ACC112 (cell line): ENCODE measurements at regions not wholly inside any gene's neighbourhood (a gene's known extent, or its start where the extent isn't known, plus 50 kb on each side); places are given as distances from the start of the nearest gene placed in this dataset.

Source experiments
- H2AFZ ChIP-seq: fragments of 200-600 bp; sonication (generic); one replicate; pipeline ENCODE4 v1.6.0; 2017; ENCODE audit warnings: antibody characterized with exemption, low read length; ENCODE audit not compliant: unreplicated experiment
- H3K27ac ChIP-seq: fragments of 200-600 bp; sonication (generic); 2 replicates; pipeline ENCODE4 v1.5.1; 2014; ENCODE audit warnings: low read depth, mild to moderate bottlenecking, antibody characterized with exemption, low read length, moderate library complexity
- H3K27me3 ChIP-seq: fragments of 200-600 bp; sonication (generic); 2 replicates; pipeline ENCODE4 v1.6.1; 2014; ENCODE audit warnings: mild to moderate bottlenecking, antibody characterized with exemption, low read length, moderate library complexity, mixed read lengths; ENCODE audit not compliant: insufficient read depth
- H3K36me3 ChIP-seq: fragments of 200-600 bp; sonication (generic); 2 replicates; pipeline ENCODE4 v1.6.1; 2016; ENCODE audit warnings: mild to moderate bottlenecking, antibody characterized with exemption, low read length, moderate library complexity, mixed read lengths; ENCODE audit not compliant: insufficient read depth
- H3K4me1 ChIP-seq: fragments of 200-600 bp; sonication (generic); one replicate; pipeline ENCODE4 v1.6.1; 2016; ENCODE audit warnings: low read length, mixed read lengths; ENCODE audit not compliant: insufficient read depth, unreplicated experiment, control insufficient read depth
- H3K4me3 ChIP-seq: fragments of 200-600 bp; sonication (generic); 2 replicates; pipeline ENCODE4 v1.5.1; 2014; ENCODE audit warnings: mild to moderate bottlenecking, low read depth, low read length
- H3K79me2 ChIP-seq: fragments of 200-600 bp; sonication (generic); one replicate; pipeline ENCODE4 v1.6.0; 2016; ENCODE audit warnings: low read length; ENCODE audit not compliant: control insufficient read depth, unreplicated experiment, insufficient read depth

DNA sequence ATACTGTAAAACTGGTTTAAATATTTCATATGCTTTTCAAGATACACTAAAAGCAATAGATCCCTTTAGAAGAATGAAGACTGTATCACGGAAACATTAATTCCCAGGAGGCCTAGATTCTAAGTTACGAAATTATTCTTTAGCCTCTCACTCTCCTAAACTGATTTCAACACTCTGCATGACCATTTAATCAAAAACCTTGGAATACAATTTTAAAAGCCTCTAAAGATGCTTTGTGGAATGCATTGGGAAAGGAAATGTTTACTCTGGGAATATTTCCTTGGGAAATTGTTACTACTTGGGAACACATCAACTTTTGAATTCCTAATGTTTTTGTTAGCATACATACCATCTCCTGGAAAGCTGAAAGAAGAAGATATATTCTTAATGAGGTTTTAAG, 255.7 kb upstream of the FAR2 start:
- H3K27me3 ChIP-seq, result no peaks in the 10 kb centered on the region
- no peak overlapping the region for H2AFZ ChIP-seq
- H3K4me3 ChIP-seq, result no peak overlapping the region
- H3K36me3 ChIP-seq, result no peaks in the 10 kb centered on the region
- H3K79me2 ChIP-seq, result no peaks in the 10 kb centered on the region
- no peaks in the 10 kb centered on the region for H3K4me1 ChIP-seq
- no peak overlapping the region for H3K27ac ChIP-seq

DNA sequence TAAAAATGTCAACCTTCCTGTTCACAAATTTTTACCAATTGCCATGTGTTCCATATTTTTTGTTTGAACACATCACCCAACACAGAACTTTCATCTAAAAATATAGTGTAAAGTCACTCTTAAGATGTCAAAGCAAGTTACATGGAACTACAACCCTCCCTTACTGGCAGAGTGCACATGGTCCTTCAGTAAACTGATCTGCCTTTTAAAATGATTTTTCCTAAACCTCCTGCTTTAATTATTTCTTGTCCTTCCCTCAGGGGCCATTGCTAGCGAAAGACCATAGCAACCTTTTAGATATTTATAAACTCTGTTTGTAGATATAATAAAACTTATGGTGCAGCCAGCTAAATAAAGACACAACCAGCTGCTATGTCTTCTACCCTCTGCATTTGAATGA, 255.2 kb upstream of the FAR2 start:
- H3K27ac ChIP-seq, result no peak overlapping the region
- H2AFZ ChIP-seq, result no peak overlapping the region
- H3K27me3 ChIP-seq, result no peaks in the 10 kb centered on the region
- no peaks in the 10 kb centered on the region for H3K36me3 ChIP-seq
- no peaks in the 10 kb centered on the region for H3K79me2 ChIP-seq
- H3K4me1 ChIP-seq, result no peaks in the 10 kb centered on the region
- no peak overlapping the region for H3K4me3 ChIP-seq

DNA sequence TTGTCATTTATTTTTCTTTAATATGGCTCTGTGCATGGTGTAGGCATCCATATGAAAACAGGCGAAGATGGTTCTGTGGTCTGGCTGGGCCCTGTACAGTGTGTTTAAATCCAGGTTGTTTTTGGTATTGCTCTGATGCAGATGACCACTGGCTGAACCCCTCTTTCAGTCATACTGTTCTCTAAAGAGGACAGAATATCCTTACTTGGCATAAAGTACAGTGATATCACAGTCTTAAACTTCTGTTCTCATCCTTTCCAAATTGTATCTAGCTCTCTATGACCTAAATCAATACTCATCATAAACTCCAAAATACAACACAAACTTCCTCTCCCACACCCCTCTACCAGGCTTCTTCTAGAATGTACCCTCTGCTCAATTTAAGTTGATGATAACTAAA, 252.7 kb upstream of the FAR2 start:
- Histone ChIP-seq H3K79me2 (no peaks in the 10 kb centered on the region), H3K27ac (no peak overlapping the region), H3K4me1 (no peaks in the 10 kb centered on the region), H3K27me3 (no peaks in the 10 kb centered on the region), H3K36me3 (no peaks in the 10 kb centered on the region), H2AFZ (no peak overlapping the region), H3K4me3 (no peak overlapping the region)

DNA sequence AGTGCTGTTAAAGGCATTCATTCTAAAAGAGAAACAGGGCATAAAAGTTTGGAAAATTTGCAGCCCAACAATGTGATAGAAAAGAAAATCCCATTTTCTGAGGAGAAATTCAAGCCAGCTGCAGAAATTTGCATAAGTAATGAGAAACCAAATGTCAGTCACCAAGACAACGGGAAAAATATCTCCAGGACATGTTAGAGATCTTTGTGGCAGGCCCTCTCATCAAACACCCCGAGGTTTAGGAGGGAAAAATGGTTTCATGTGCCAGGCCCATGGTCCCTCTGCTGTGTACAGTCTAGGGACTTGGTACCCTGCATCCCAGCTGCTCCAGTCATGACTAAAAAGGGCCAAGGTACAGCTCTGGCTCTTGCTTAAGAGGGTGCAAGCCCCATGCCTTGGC, 251.0 kb upstream of the FAR2 start:
- no peak overlapping the region for H2AFZ ChIP-seq
- no peak overlapping the region for H3K27ac ChIP-seq
- no peak overlapping the region for H3K4me3 ChIP-seq
- H3K4me1 ChIP-seq, result no peaks in the 10 kb centered on the region
- no peaks in the 10 kb centered on the region for H3K79me2 ChIP-seq
- H3K27me3 ChIP-seq, result no peaks in the 10 kb centered on the region
- no peaks in the 10 kb centered on the region for H3K36me3 ChIP-seq

DNA sequence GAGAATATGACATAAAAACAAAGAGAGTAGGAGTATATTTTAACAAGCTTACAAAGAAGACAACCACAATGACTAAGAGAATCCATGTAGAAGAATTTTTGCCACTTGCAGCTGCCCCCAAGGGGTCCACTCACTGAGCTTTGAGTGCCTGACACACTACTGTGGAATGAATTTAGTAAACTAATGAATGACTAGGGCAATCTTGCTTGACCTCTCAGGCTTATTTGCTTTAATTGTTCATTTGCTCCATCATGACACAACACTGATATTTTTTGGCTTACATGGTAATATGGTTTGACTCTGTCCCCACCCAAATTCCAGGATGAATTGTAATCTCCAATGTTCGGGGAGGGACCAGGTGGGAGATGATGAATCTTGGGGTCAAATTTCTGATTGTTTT, 249.1 kb upstream of the FAR2 start:
- H3K36me3 ChIP-seq, result no peaks in the 10 kb centered on the region
- H3K27me3 ChIP-seq, result no peaks in the 10 kb centered on the region
- H3K4me1 ChIP-seq, result no peaks in the 10 kb centered on the region
- no peak overlapping the region for H2AFZ ChIP-seq
- no peaks in the 10 kb centered on the region for H3K79me2 ChIP-seq
- peak overlapping the region; percentile 60 for H3K27ac ChIP-seq
- H3K4me3 ChIP-seq, result no peak overlapping the region

DNA sequence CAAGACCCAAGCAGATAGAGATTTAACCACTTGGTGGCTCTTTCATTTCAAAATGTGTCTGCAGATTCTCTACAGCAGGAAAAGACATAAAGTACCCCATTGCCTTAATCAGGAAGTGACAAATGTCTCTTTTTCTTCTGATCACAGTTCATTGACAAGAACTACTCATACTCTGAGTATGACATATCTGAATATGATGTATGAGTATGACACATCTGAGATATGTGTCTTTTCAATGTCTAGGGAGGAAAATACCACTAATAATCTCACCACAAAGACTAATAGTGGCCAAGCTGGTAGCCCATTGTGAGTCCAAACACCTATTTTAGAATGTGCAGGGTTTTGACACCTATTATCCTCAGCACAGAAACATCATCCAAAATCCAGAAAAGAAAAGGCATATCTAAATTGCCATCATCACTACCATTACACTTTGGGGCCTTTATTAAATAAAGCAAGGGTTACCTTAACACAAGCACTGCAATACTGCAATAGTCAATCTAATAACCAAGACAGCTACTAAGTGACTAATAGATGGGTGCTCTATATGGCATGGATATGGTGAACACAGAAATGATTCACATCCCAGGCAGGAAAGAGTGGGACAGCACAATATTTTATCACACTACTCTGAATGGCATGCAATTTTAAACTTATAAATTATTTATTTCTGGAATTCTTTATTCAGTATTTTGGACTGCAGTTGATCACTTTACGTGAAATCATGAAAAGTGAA, 243.7 kb upstream of the FAR2 start:
- no peaks in the 10 kb centered on the region for H3K36me3 ChIP-seq
- no peak overlapping the region for H3K27ac ChIP-seq
- no peak overlapping the region for H3K4me3 ChIP-seq
- no peaks in the 10 kb centered on the region for H3K27me3 ChIP-seq
- no peaks in the 10 kb centered on the region for H3K79me2 ChIP-seq
- peaks cover 3% of the 10 kb centered on the region for H3K4me1 ChIP-seq
- H2AFZ ChIP-seq, result no peak overlapping the region

DNA sequence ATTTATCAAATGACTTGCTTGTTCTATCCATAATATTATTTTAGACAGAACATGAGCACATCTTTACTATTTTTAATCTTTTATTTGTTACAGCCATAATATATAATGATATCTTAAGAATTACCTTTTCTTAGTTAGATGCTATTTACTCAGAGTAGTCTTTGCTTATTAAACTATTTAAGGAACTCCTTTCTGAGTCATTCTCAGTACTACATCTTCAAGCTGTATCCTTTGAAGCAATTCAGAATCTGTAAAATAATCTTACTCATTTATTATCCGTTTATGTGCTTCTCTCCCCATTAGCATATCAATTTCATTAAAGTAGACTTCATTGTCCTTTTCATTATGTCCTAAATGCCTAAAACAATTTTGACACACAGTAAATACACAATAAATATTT, 240.4 kb upstream of the FAR2 start:
- H3K27me3 ChIP-seq, result no peaks in the 10 kb centered on the region
- no peaks in the 10 kb centered on the region for H3K36me3 ChIP-seq
- H2AFZ ChIP-seq, result no peak overlapping the region
- peaks cover 3% of the 10 kb centered on the region for H3K4me1 ChIP-seq
- no peaks in the 10 kb centered on the region for H3K79me2 ChIP-seq
- H3K4me3 ChIP-seq, result no peak overlapping the region
- peak overlapping the region; percentile 57; the same call in 1 of the 2 replicates for H3K27ac ChIP-seq

DNA sequence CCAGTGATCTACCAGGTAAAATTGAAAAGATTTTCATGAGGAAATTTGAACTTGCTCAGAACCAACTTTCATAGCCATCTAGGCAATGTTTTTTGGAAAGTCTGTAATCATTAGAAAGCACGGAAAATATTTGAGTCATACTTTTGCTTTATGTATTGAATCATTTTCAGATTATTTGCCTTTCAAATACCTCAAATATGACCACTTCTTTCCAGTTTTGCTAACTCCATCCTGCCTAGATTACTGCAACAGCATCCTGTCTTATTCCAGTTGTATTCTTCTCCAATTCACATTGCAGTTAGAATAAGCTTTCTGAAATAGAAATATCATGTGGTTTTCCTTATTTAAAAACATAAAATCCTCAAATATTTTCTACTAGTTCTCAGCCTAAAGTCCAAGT, 239.8 kb upstream of the FAR2 start:
- H2AFZ ChIP-seq, result no peak overlapping the region

DNA sequence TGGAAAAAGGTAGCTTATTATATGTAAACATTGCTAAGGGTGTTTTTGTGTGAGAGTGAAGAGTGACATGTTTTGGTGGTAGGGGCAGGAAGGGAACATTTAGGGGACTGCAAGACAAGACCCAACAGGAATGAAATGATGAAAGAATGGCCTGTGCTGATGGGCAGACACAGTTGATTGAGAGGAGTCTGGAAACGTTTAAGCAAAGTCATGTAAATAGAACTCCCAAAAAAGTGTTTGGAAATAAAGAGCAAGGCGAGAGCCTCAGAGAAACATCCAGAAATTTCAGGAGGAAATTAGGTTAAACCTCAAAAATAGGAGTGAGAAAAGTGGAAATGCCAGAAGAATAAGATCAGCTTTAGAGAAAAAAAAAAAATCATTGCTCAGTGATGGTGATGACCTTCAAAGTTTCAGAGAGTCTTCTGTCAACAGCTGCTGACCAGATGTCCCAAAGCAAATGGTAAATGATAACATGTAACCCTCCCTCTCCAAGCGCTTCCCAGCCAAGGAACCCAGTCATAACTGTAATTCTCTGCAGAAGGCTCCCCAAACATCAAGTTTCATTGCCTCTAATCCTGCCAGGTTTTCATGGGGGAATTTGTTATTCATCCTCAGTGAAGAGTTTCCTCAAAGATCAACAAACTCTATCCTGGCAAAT, 223.2 kb upstream of the FAR2 start:
- no peak overlapping the region for H3K4me3 ChIP-seq
- no peak overlapping the region for H3K27ac ChIP-seq
- H2AFZ ChIP-seq, result no peak overlapping the region
- no peaks in the 10 kb centered on the region for H3K79me2 ChIP-seq
- H3K4me1 ChIP-seq, result no peaks in the 10 kb centered on the region
- no peaks in the 10 kb centered on the region for H3K27me3 ChIP-seq
- H3K36me3 ChIP-seq, result no peaks in the 10 kb centered on the region

More for the DNA sequence above, 239.8 kb upstream of the FAR2 start:
- Histone ChIP-seq H3K36me3 (no peaks in the 10 kb centered on the region), H3K27me3 (no peaks in the 10 kb centered on the region), H3K4me1 (peaks cover 3% of the 10 kb centered on the region), H3K79me2 (no peaks in the 10 kb centered on the region), H3K27ac (peak overlapping the region; percentile 57), H3K4me3 (no peak overlapping the region; the same call in 1 of the 2 replicates)

DNA sequence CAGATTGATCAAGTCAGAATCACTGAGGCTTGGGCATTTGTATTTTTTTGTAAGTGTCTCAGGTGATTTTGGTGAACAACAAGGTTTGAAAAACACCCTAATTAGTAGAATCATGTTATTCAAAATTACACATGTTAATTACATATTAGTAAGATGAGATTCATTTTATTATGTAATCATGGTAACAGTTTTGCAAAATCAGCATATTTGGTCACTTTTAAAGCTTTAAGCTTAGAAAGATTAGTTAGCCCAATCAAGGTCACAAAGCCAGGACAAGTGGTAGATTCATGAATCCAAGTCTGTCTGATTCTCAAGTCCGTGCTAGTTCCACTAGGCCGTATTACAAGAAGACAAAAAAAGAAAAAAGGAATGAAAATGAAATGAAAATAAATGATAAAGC, 218.4 kb upstream of the FAR2 start:
- H3K27me3 ChIP-seq, result no peaks in the 10 kb centered on the region
- no peak overlapping the region for H3K4me3 ChIP-seq
- no peaks in the 10 kb centered on the region for H3K79me2 ChIP-seq
- H3K36me3 ChIP-seq, result no peaks in the 10 kb centered on the region
- no peak overlapping the region for H3K27ac ChIP-seq
- no peaks in the 10 kb centered on the region for H3K4me1 ChIP-seq
- H2AFZ ChIP-seq, result no peak overlapping the region

DNA sequence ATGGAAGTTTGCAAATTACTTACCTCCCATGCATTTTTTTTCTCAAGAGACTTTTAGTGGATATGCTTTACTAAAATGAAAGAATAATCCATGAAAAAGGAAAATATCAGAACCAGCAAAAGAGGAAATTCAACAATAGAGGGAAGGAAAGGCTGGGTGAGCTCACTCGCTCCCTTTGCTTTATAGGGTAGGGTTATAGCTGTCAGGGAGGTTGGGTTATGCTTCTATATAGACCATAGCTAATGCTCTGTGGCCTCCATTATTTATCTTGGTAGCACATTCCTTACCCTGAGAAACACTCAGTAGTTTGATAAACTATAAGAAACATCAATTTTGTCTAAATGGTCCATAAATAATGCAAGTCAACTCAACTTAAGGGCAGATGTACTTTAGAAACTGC, 215.9 kb upstream of the FAR2 start:
- no peak overlapping the region for H2AFZ ChIP-seq
- no peaks in the 10 kb centered on the region for H3K36me3 ChIP-seq
- H3K4me1 ChIP-seq, result no peaks in the 10 kb centered on the region
- H3K79me2 ChIP-seq, result no peaks in the 10 kb centered on the region
- no peak overlapping the region for H3K4me3 ChIP-seq
- H3K27ac ChIP-seq, result no peak overlapping the region
- no peaks in the 10 kb centered on the region for H3K27me3 ChIP-seq
